Ishikawa (cell line): ENCODE measurements at regions not wholly inside any gene's neighbourhood (a gene's known extent, or its start where the extent isn't known, plus 50 kb on each side); places are given as distances from the start of the nearest gene placed in this dataset.

Experiments used
- CEBPB ChIP-seq: IDR thresholded peaks from 2 replicates; pipeline ENCODE4 v1.6.1; 2012
- EGR1 ChIP-seq: IDR thresholded peaks from 2 replicates; pipeline ENCODE4 v1.6.1; 2012
- EP300 ChIP-seq: IDR thresholded peaks from 2 replicates; pipeline ENCODE4 v1.6.1; 2012; ENCODE audit warnings: borderline replicate concordance
- FOXM1 ChIP-seq: IDR thresholded peaks from 2 replicates; pipeline ENCODE4 v1.6.1; 2012; ENCODE audit warnings: low read depth, borderline replicate concordance
- MAX ChIP-seq: IDR thresholded peaks from 2 replicates; pipeline ENCODE4 v1.6.1; 2012
- RAD21 ChIP-seq: IDR thresholded peaks from 2 replicates; pipeline ENCODE4 v1.6.1; 2012; ENCODE audit warnings: low read depth
- REST ChIP-seq: IDR thresholded peaks from 2 replicates; pipeline ENCODE4 v1.6.1; 2012; ENCODE audit warnings: low read depth, mild to moderate bottlenecking
- TAF1 ChIP-seq: IDR thresholded peaks from 2 replicates; pipeline ENCODE4 v1.6.1; 2012; ENCODE audit warnings: low read depth, mild to moderate bottlenecking
- TCF12 ChIP-seq: IDR thresholded peaks from 2 replicates; pipeline ENCODE4 v1.6.1; 2012; ENCODE audit warnings: low read depth
- TEAD4 ChIP-seq: IDR thresholded peaks from 2 replicates; pipeline ENCODE4 v1.6.1; 2012
- USF1 ChIP-seq: IDR thresholded peaks from 2 replicates; pipeline ENCODE4 v1.6.1; 2012
- YY1 ChIP-seq: IDR thresholded peaks from 2 replicates; pipeline ENCODE4 v1.6.1; 2012; ENCODE audit warnings: low read depth
- ZBTB7A ChIP-seq: IDR thresholded peaks from 2 replicates; pipeline ENCODE4 v1.6.1; 2012; ENCODE audit warnings: low read depth

- TF ChIP-seq YY1 (no peak), FOXM1 (no peak), RAD21 (no peak), EP300 (no peak), MAX (no peak), TEAD4 (no peak), ZBTB7A (no peak), TCF12 (no peak), TAF1 (no peak), REST (no peak), CEBPB (no peak), USF1 (no peak), EGR1 (no peak)
Observed at GRCh38 chr13:44646044-44646443, 69.9 kb upstream of the TSC22D1 start.
